Central memory CD8-positive, alpha-beta T cell (primary cell): ENCODE measurements at regions not wholly inside any gene's neighbourhood (a gene's known extent, or its start where the extent isn't known, plus 50 kb on each side); places are given as distances from the start of the nearest gene placed in this dataset.
"Not testable (repeated sequence)": the region's sequence is repeated elsewhere in the genome, so short reads cannot be mapped to it uniquely, and the experiment has no call there.

Experiments used
- ATAC-seq: fragments of 150-1000 bp; cut with Tn5 transposase; replicated peaks from 2 replicates; pipeline ENCODE4 v1.10.0; 2022; ENCODE audit warnings: mild to moderate bottlenecking, moderate FRiP score, moderate number of reproducible peaks; ENCODE audit not compliant: poor library complexity, severe bottlenecking; ENCODE audit errors: extremely low read depth
- DNase-seq, 2 donors: peaks; one replicate each; pipeline ENCODE4 v3.0.0; 2021; ENCODE audit warnings: low spot score in 2 of 2
- H3K27ac Mint-ChIP-seq: one replicate; pipeline ENCODE4 v1.8.0; 2022; ENCODE audit warnings: low read depth, mild to moderate bottlenecking, moderate library complexity, mixed read lengths
- H3K27me3 Mint-ChIP-seq: one replicate; pipeline ENCODE4 v1.8.0; 2022; ENCODE audit warnings: mixed read lengths
- H3K36me3 Mint-ChIP-seq: one replicate; pipeline ENCODE4 v1.8.0; 2022; ENCODE audit warnings: mild to moderate bottlenecking, moderate library complexity, mixed read lengths; ENCODE audit not compliant: insufficient read depth
- H3K4me1 Mint-ChIP-seq: one replicate; pipeline ENCODE4 v1.8.0; 2022; ENCODE audit warnings: mixed read lengths
- H3K4me3 Mint-ChIP-seq: one replicate; pipeline ENCODE4 v1.8.0; 2022; ENCODE audit warnings: mild to moderate bottlenecking, moderate library complexity, mixed read lengths
- H3K9me3 Mint-ChIP-seq: one replicate; pipeline ENCODE4 v1.8.0; 2022; ENCODE audit warnings: mixed read lengths

DNA sequence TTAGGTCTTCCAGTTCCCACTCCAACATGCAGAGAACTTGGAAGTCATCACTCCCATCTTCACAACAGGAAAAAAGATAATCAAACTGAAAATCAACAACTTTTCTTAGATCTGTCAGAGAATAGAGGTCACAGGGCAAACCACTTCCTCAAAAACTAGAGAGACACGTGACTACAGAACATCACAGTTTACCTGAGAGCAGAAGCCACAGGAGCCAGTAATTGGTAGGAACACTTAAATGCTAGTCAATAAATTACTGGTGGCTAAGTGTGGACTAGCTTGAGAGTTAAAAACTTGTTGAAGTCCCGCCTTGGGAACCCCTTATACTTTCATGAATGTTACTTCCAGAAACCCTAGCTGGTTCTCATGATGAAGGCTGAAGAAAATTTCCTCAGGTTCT lies 81.1 kb downstream of the THSD1 start:
- not testable (repeated sequence) for H3K4me1 Mint-ChIP-seq, H3K9me3 Mint-ChIP-seq, H3K4me3 Mint-ChIP-seq, DNase-seq, H3K36me3 Mint-ChIP-seq, H3K27ac Mint-ChIP-seq
- peak; percentile 56 for ATAC-seq
- H3K27me3 Mint-ChIP-seq = peaks cover 19% of the 10 kb centered on the region

DNA sequence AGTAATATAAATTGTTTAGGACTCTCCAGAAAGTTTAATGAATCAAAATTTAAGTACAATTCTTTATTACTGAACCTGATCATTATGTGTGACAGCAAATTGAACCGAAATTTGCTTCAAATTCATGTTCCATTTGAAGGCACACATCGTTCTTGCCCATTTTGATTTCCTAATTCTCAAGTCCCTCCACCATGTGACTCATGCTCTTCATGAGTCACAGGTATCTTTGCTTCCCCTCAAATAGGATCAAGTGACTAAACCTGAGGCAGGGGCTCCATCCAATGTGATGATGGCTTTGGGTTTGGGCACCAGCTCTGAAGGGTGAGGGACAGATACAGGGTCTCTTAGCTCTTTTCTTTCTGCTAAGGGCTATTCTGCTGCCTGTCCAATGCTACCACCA lies 86.1 kb downstream of the THSD1 start:
- ATAC-seq = no peak
- no peaks in the 10 kb centered on the region for H3K9me3 Mint-ChIP-seq
- no peaks in the 10 kb centered on the region for H3K4me1 Mint-ChIP-seq
- no peaks in the 10 kb centered on the region for H3K36me3 Mint-ChIP-seq
- H3K4me3 Mint-ChIP-seq = no peak overlapping the region
- peaks cover 52% of the 10 kb centered on the region for H3K27me3 Mint-ChIP-seq
- no peak overlapping the region for H3K27ac Mint-ChIP-seq
- DNase-seq = no peak

DNA sequence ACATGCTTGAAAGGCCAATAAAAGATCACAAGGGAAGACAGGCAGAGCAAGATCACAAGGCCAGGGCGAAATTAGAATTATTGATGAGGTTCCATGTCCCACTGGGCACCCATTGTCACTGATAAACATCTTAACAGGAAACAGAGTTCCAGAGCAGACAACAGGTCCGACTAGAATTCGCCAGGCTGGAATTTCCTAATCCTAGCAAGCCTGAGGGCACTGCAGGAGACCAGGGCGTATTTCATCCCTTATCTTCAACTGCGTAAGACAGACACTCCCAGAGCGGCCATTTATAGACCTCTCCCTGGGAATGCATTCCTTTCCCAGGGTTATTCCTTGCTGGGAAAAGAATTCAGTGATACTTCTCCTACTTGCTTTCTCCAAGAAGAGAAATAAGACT lies 96.1 kb downstream of the THSD1 start:
- not testable (repeated sequence) for H3K4me3 Mint-ChIP-seq, DNase-seq

DNA sequence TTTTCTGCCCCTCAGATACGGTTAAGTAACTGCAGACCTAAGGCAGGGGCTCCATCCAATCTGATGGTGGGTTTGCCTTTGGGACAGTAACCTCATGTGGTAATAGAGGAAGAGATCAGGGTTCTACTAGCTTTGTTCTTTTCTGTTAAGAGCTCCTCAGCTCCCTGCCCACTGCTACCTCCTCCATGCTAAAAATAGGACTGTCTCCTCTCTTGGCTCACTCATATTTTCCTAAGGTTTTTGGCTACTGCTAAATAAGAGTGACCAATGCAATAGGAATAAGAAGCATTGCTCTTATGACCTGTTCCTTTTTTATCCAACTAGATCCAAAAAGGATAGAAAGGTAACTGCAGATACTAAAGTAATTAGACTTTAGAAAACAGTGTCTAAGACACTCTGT lies 99.6 kb downstream of the THSD1 start:
- not testable (repeated sequence) for H3K36me3 Mint-ChIP-seq, H3K27ac Mint-ChIP-seq, H3K4me1 Mint-ChIP-seq, ATAC-seq, H3K9me3 Mint-ChIP-seq, DNase-seq, H3K4me3 Mint-ChIP-seq
- peaks cover 16% of the 10 kb centered on the region for H3K27me3 Mint-ChIP-seq

More for the DNA sequence above, 96.1 kb downstream of the THSD1 start:
- H3K27ac Mint-ChIP-seq, ATAC-seq, H3K36me3 Mint-ChIP-seq, H3K9me3 Mint-ChIP-seq, H3K4me1 Mint-ChIP-seq: not testable (repeated sequence)
- peaks cover 36% of the 10 kb centered on the region for H3K27me3 Mint-ChIP-seq

DNA sequence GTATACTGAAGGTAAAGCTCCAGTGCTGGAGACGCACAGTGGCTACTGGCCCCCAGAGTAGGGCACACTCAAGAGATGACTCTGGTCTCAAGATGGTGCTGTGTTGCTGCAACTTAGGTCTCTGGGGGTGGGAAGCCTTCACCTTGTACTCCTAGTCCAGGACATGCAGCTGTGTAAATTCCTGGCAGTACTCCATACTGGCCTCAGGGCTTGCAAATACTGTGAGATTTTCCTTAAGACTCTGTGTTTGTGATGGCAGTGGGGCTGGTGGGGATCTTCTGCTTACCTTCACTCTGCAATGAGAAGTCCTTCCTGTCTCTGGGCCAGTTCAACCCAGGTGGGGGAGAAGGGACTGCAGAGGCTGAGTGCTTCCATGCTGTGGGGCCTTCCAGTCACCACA lies 102.9 kb downstream of the THSD1 start:
- not testable (repeated sequence) for H3K4me3 Mint-ChIP-seq, ATAC-seq, H3K27me3 Mint-ChIP-seq, DNase-seq, H3K4me1 Mint-ChIP-seq, H3K27ac Mint-ChIP-seq, H3K36me3 Mint-ChIP-seq, H3K9me3 Mint-ChIP-seq

DNA sequence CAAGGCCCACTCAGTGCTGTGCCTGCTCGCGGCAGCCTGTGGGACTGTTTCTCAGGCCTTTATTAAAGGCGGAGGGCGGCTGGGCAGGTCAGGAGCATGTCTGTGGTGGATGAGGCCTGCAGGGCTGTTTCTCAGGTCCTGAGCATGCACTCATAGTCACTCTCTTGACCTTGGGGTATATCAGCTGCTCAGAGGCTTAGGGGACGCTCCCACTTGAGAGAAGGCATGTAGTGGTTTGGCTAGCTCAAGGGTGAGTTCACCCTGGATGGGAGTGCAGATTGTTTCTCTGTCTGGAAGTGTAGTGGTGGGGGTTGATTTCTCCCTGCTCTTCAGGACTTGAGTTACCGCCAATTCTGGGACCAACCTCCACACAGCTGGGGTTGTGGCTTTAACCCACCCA lies 103.3 kb downstream of the THSD1 start:
- not testable (repeated sequence) for H3K9me3 Mint-ChIP-seq, ATAC-seq, H3K27me3 Mint-ChIP-seq, H3K4me1 Mint-ChIP-seq, DNase-seq, H3K4me3 Mint-ChIP-seq, H3K36me3 Mint-ChIP-seq, H3K27ac Mint-ChIP-seq

DNA sequence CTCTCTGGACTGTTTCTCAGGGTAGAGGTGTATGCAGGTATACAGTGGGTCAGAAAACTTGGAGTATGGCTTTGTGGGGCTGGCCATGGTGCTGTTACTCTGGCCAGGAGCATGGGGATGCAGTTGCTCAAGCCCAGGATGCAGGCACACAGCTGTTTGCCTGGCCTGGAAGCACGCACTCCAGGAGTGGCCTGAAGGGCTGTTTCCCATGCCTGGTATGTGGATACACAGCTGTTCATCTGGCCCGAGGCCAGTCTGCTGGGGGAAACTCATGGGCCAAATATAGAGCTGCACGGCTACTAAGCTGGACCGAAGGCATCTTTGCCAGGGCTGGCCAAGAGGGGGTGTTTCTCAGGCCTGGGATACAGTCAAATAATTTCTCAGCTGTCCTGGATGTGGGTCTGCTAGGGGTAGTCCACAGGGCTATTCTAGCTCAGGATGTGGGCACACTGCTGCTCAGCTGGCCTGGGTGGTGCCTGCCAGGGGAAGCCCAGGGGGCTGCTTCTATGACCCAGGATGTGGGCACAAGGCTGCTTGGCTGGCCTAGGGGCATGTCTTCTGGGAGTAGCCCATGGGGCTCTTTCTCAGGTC lies 104.1 kb downstream of the THSD1 start:
- H3K9me3 Mint-ChIP-seq, DNase-seq, H3K27ac Mint-ChIP-seq, H3K4me3 Mint-ChIP-seq, ATAC-seq, H3K36me3 Mint-ChIP-seq, H3K27me3 Mint-ChIP-seq, H3K4me1 Mint-ChIP-seq: not testable (repeated sequence)

DNA sequence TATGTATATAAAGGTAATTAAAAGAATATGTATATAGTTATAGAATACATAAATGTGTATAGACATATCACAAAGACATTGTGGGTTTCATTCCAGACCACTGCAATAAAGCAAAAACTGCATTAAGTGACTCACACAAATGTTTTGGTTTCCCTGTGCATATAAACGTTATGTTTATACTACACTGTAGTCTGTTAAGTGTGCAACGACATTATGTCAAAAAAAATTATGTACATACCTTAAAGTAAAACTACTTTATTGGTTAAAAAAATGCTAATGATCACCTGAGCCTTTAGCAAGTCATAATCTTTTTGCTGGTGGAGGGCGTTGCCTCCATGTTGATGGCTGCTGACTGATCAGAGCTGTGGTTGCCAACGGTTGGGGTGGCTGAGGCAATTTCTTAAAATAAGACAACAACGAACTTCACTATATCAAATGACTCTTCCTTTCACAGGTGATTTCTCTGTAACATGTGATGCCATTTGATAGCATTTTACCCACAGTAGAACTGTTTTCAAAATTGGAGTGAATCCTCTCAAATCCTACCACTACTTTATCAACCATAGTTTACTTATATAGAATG lies 107.8 kb downstream of the THSD1 start:
- not testable (repeated sequence) for ATAC-seq

DNA sequence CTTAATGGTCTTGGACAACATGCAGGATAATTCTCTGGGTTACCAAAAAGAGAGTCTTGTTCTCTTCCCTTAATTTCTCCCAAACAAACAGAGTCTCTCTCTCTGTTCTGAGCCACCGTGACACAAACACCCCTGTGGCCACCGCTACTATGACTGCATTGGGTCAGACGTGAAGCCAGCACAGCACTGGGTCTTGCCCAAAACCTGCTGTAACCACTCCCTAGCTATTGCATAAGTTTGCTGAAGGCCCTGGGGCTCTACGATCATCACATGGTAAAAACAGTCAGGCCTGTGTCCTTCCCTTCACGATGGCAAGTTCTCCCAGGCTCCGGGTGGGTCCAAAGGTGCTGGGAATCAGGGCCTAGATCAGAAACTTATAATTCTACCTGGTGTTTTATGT lies 117.1 kb downstream of the THSD1 start:
- Mint-ChIP-seq H3K9me3 (peaks cover 14% of the 10 kb centered on the region), H3K27me3 (peaks cover 20% of the 10 kb centered on the region)
- H3K27ac Mint-ChIP-seq, DNase-seq, ATAC-seq, H3K4me1 Mint-ChIP-seq, H3K36me3 Mint-ChIP-seq, H3K4me3 Mint-ChIP-seq: not testable (repeated sequence)

More for the DNA sequence above, 107.8 kb downstream of the THSD1 start:
- H3K4me1 Mint-ChIP-seq, H3K9me3 Mint-ChIP-seq, H3K27me3 Mint-ChIP-seq, H3K36me3 Mint-ChIP-seq, H3K4me3 Mint-ChIP-seq, H3K27ac Mint-ChIP-seq, DNase-seq: not testable (repeated sequence)

DNA sequence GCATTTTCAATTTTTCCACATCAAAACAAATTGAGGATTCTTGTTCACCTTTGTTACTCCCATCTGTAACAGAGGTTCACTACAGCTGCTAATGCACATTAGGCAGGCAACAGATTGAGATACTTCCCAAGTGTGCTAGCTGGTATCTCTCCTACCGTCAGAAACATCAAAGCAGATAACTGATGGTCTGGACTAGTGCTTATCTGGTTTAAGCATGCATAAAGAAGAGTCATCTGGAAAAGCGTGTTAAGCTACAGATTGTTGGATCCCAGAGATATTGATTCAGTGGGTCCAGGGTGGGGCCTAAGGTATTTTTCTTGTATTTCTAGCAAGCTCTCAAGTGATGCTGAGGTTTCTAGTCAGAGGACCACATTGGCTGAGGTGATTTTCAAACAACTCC lies 122.0 kb upstream of the NEK3 start:
- not testable (repeated sequence) for DNase-seq, H3K4me3 Mint-ChIP-seq, H3K27ac Mint-ChIP-seq, H3K9me3 Mint-ChIP-seq, ATAC-seq, H3K36me3 Mint-ChIP-seq, H3K4me1 Mint-ChIP-seq, H3K27me3 Mint-ChIP-seq

DNA sequence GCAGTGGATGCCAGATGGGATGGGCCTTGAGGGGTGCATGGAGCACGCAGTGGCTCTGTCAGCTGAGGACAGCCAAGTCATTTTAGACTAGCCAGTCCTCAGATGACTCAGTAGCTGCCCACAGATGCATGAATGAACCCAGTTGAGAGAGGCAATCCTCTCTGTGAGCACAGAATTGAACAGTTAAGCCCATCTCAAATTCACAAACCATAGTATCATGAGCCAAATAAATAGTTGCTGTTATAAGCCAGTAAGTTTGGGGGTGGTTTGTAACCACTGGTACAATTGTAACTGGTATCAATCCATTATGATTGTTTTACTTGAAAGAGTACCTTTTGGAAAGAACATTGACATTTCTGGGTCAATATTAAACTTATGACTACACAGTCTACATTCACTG lies 120.0 kb upstream of the NEK3 start:
- DNase-seq, H3K36me3 Mint-ChIP-seq, H3K4me3 Mint-ChIP-seq, H3K27ac Mint-ChIP-seq, H3K9me3 Mint-ChIP-seq, ATAC-seq, H3K27me3 Mint-ChIP-seq, H3K4me1 Mint-ChIP-seq: not testable (repeated sequence)

DNA sequence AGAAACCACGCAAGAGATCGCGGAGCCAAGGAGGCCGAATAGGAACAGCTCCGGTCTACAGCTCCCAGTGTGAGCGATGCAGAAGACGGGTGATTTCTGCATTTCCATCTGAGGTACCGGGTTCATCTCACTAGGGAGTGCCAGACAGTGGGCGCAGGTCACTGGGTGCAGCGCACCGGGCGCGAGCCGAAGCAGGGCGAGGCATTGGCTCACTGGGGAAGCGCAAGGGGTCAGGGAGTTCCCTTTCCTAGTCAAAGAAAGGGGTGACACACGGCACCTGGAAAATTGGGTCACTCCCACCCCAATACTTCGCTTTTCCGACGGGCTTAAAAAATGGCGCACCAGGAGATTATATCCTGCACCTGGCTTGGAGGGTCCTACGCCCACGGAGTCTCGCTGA lies 94.9 kb upstream of the NEK3 start:
- not testable (repeated sequence) for H3K9me3 Mint-ChIP-seq, H3K4me1 Mint-ChIP-seq, ATAC-seq, H3K4me3 Mint-ChIP-seq, H3K27me3 Mint-ChIP-seq, DNase-seq, H3K27ac Mint-ChIP-seq, H3K36me3 Mint-ChIP-seq

DNA sequence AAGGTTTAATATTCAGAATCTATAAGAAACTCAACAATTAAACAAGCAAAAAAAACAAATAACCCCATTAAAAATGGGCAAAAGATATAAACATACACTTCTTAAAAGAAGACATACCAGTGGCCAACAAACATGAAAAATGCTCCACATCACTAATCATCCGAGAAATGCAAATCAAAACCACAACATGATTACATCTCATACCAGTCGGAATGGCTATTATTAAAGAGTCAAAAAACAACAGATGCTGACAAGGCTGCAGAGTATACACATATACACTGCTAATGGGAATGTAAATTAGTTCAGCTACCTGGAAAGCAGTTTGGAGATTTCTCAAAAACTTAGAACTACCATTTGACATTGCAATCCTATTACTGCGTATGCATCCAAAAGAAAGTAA lies 81.4 kb upstream of the NEK3 start:
- H3K27ac Mint-ChIP-seq, H3K36me3 Mint-ChIP-seq, ATAC-seq, H3K27me3 Mint-ChIP-seq, H3K9me3 Mint-ChIP-seq, DNase-seq, H3K4me1 Mint-ChIP-seq, H3K4me3 Mint-ChIP-seq: not testable (repeated sequence)
